BLaER1 treated with 17β-estradiol and CSF1 and Interleukin-3, amounts not matched to agents 10 nM and 100 nM (cell line): ENCODE measurements at regions not wholly inside any gene's neighbourhood (a gene's known extent, or its start where the extent isn't known, plus 50 kb on each side); places are given as distances from the start of the nearest gene placed in this dataset.
"Not testable (repeated sequence)": the region's sequence is repeated elsewhere in the genome, so short reads cannot be mapped to it uniquely, and the experiment has no call there.

Experiments
- H3K27ac ChIP-seq, 11 experiments: shearing (Covaris generic); formaldehyde crosslinking; 2 replicates each; pipeline ENCODE4 v1.8.1; 2022
- H3K27me3 ChIP-seq, 11 experiments: shearing (Covaris generic); formaldehyde crosslinking; 2 replicates each; pipeline ENCODE4 v1.8.1; 2022
- H3K36me3 ChIP-seq, 11 experiments: shearing (Covaris generic); formaldehyde crosslinking; 2 replicates each; pipeline ENCODE4 v1.8.1; 2022
- H3K4me1 ChIP-seq, 10 experiments: shearing (Covaris generic); formaldehyde crosslinking; 2 replicates each; pipeline ENCODE4 v1.8.1; 2022
- H3K4me2 ChIP-seq, 11 experiments: shearing (Covaris generic); formaldehyde crosslinking; 2 replicates each; pipeline ENCODE4 v1.8.1; 2022
- H3K4me3 ChIP-seq, 10 experiments: shearing (Covaris generic); formaldehyde crosslinking; 2 replicates each; pipeline ENCODE4 v1.8.1; 2022
- H3K9ac ChIP-seq, 11 experiments: shearing (Covaris generic); formaldehyde crosslinking; 2 replicates each; pipeline ENCODE4 v1.8.1; 2022
- H3K9me3 ChIP-seq, 11 experiments: shearing (Covaris generic); formaldehyde crosslinking; replicated peaks in 1 of 11; 2 replicates each; pipeline ENCODE4 v1.8.1; 2022
- H4K20me1 ChIP-seq, 11 experiments: shearing (Covaris generic); formaldehyde crosslinking; 2 replicates each; pipeline ENCODE4 v1.8.1; 2022
- Cebpa-rat ChIP-seq, 11 experiments: shearing (Covaris generic); IDR thresholded peaks; 2 replicates each; pipeline ENCODE4 v1.8.1; 2022

- no peak for TF ChIP-seq Cebpa-rat (IDR thresholded peaks at IDR 0.05)
- H3K9ac ChIP-seq, result no peak overlapping the region
- H3K36me3 ChIP-seq, result no peaks in the 10 kb centered on the region
- no peaks in the 10 kb centered on the region for H4K20me1 ChIP-seq
- no peaks in the 10 kb centered on the region for H3K27me3 ChIP-seq
- no peak overlapping the region for H3K4me3 ChIP-seq
- H3K4me2 ChIP-seq, result no peak overlapping the region
- no peak overlapping the region for H3K27ac ChIP-seq
- peaks cover 9 to 33% (median 12%) of the 10 kb centered on the region in 11 experiments for H3K9me3 ChIP-seq
- H3K4me1 ChIP-seq, result peaks cover 0 to 10% (median 4%) of the 10 kb centered on the region in 10 experiments; a peak in 5 of 20 replicates
Measured at GRCh38 chr4:188663369-188663768, 524.1 kb downstream of the TRIML1 start.

GRCh38 chr4:188665491-188666457 is 526.5 kb downstream of the TRIML1 start:
- TF ChIP-seq Cebpa-rat (IDR thresholded peaks at IDR 0.05), result no peak
- Histone ChIP-seq H3K9me3 (peaks cover 0 to 17% (median 0%) of the 10 kb centered on the region in 11 experiments; a peak in 5 of 22 replicates), H3K9ac (no peak overlapping the region), H3K36me3 (no peaks in the 10 kb centered on the region), H3K27me3 (no peaks in the 10 kb centered on the region), H3K4me2 (no peak overlapping the region), H3K27ac (no peak overlapping the region), H4K20me1 (no peaks in the 10 kb centered on the region), H3K4me3 (no peak overlapping the region), H3K4me1 (peaks cover 0 to 8% (median 3%) of the 10 kb centered on the region in 10 experiments; a peak in 5 of 20 replicates)

DNA sequence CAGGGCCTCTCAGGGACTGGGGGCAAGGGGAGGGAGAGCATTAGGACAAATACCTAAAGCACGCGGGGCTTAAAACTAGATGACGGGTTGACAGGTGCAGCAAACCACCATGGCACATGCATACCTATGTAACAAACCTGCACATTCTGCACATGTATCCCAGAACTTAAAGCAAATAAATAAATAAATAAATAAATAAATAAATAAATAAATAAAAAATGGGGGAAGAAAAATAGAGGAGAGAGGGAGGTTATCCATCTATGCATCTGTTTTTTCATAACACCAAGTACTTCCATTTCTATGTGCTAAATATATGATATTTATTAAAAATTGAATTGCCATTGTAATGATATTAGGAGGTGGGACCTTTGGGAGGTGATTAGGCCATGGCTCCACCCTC is 539.5 kb downstream of the TRIML1 start:
- not testable (repeated sequence) for H3K4me1 ChIP-seq

GRCh38 chr4:188680004-188680666 is 540.9 kb downstream of the TRIML1 start:
- TF ChIP-seq Cebpa-rat (IDR thresholded peaks at IDR 0.05), result no peak
- H3K27ac ChIP-seq, result no peak overlapping the region
- H4K20me1 ChIP-seq, result no peaks in the 10 kb centered on the region
- H3K27me3 ChIP-seq, result no peaks in the 10 kb centered on the region
- H3K4me2 ChIP-seq, result no peak overlapping the region
- H3K4me1 ChIP-seq, result no peaks in the 10 kb centered on the region
- H3K9me3 ChIP-seq, result no peaks in the 10 kb centered on the region; a peak in 1 of 22 replicates
- H3K36me3 ChIP-seq, result no peaks in the 10 kb centered on the region
- H3K9ac ChIP-seq, result no peak overlapping the region
- no peak overlapping the region for H3K4me3 ChIP-seq

More for the DNA sequence above, 539.5 kb downstream of the TRIML1 start:
- not testable (repeated sequence) for H3K27me3 ChIP-seq, H4K20me1 ChIP-seq, H3K4me3 ChIP-seq, H3K27ac ChIP-seq, H3K4me2 ChIP-seq, H3K9me3 ChIP-seq, H3K9ac ChIP-seq, H3K36me3 ChIP-seq

DNA sequence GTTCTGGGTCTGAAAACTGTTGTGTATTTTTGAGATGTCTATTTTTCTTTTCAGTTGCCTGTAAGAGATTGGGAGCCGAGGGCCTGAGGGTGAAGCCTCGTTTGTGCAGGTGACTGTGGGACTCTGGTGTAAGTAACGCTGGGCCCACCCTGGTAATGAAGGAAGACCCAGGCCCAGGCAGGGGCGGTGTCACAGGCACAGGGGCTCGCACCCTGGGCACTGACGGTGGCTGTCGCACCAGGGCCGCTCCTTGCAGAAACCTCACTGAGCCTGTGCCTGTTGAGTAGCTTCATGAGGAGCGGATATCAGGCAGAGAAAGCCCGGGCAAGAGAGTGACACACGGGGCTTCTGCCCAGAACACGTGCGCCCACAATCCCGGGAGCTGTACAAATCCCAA is 541.4 kb downstream of the TRIML1 start:
- no peak overlapping the region for H3K4me3 ChIP-seq

DNA sequence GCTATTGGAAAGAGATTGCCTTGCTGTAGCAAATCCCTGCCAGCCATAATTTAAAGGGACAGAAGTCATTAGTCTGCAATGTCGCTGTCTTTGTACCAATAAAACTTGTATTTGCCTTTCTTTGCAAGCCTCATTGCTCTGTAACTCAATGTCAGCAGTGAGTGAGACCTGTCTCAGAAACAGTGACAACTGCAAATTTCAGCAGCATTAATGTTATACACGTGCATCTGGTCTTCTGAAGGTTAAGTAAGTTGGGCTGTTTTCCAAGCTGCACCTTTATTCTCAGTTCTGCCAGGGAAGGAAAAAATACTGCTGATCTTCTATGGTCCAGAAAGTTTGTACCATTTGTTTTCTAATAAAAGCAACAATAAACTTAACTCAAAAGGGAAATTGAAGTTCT is 543.1 kb downstream of the TRIML1 start:
- Histone ChIP-seq H3K36me3 (no peaks in the 10 kb centered on the region), H3K4me3 (no peak overlapping the region), H4K20me1 (no peaks in the 10 kb centered on the region), H3K27ac (no peak overlapping the region), H3K9ac (no peak overlapping the region), H3K9me3 (no peaks in the 10 kb centered on the region; a peak in 1 of 22 replicates), H3K4me1 (no peaks in the 10 kb centered on the region), H3K4me2 (no peak overlapping the region), H3K27me3 (no peaks in the 10 kb centered on the region)
- no peak for TF ChIP-seq Cebpa-rat (IDR thresholded peaks at IDR 0.05)

More for the DNA sequence above, 541.4 kb downstream of the TRIML1 start:
- no peak overlapping the region for H3K27ac ChIP-seq
- H4K20me1 ChIP-seq, result no peaks in the 10 kb centered on the region
- H3K4me2 ChIP-seq, result no peak overlapping the region
- no peaks in the 10 kb centered on the region for H3K36me3 ChIP-seq
- H3K9me3 ChIP-seq, result no peaks in the 10 kb centered on the region; a peak in 1 of 22 replicates
- H3K27me3 ChIP-seq, result no peaks in the 10 kb centered on the region
- H3K9ac ChIP-seq, result no peak overlapping the region
- TF ChIP-seq Cebpa-rat (IDR thresholded peaks at IDR 0.05), result no peak
- H3K4me1 ChIP-seq, result no peaks in the 10 kb centered on the region

- no peak overlapping the region for H3K27ac ChIP-seq
- H3K36me3 ChIP-seq, result no peaks in the 10 kb centered on the region
- H3K4me3 ChIP-seq, result no peak overlapping the region
- H3K4me1 ChIP-seq, result no peaks in the 10 kb centered on the region
- TF ChIP-seq Cebpa-rat (IDR thresholded peaks at IDR 0.05), result no peak
- H3K9ac ChIP-seq, result no peak overlapping the region
- no peaks in the 10 kb centered on the region for H3K27me3 ChIP-seq
- H3K4me2 ChIP-seq, result no peak overlapping the region
- H4K20me1 ChIP-seq, result no peaks in the 10 kb centered on the region
- no peaks in the 10 kb centered on the region; a peak in 1 of 22 replicates for H3K9me3 ChIP-seq
Measured at GRCh38 chr4:188683571-188683970, 544.3 kb downstream of the TRIML1 start.

DNA sequence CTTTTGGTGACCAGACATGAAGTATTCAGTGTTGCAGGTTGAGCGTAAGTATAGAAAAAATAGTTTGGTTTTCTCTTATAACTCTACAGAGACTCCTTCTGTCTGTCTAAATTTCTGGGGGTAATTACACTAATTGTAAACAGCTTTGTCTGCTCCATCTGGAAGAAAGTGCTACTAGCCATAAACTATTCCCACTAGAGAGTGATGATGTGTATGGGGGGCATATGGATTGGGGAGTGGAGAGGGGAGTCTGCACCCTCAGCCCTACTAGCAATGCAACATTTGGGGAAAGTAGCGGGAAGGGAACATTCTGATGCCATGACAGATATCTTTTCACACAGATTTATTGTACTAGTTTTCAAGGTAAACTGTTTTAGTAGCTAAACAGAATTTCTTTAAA is 549.7 kb downstream of the TRIML1 start:
- Histone ChIP-seq H3K27me3 (no peaks in the 10 kb centered on the region), H3K9ac (no peak overlapping the region), H3K36me3 (no peaks in the 10 kb centered on the region), H3K4me2 (no peak overlapping the region), H3K4me1 (peaks cover 0 to 7% (median 0%) of the 10 kb centered on the region in 10 experiments; a peak in 3 of 20 replicates), H3K27ac (no peak overlapping the region), H4K20me1 (no peaks in the 10 kb centered on the region), H3K4me3 (no peak overlapping the region), H3K9me3 (no peaks in the 10 kb centered on the region; a peak in 1 of 22 replicates)
- TF ChIP-seq Cebpa-rat (IDR thresholded peaks at IDR 0.05), result no peak

GRCh38 chr4:188691811-188692210 is 552.6 kb downstream of the TRIML1 start:
- Histone ChIP-seq H3K4me1 (peaks cover 0 to 7% (median 0%) of the 10 kb centered on the region in 10 experiments; a peak in 3 of 20 replicates), H4K20me1 (no peaks in the 10 kb centered on the region), H3K27me3 (no peaks in the 10 kb centered on the region), H3K4me3 (no peak overlapping the region), H3K9ac (no peak overlapping the region), H3K4me2 (peak overlapping the region in 1 of 11 experiments; percentile 13; a peak in 1 of 22 replicates), H3K27ac (no peak overlapping the region), H3K36me3 (no peaks in the 10 kb centered on the region), H3K9me3 (no peaks in the 10 kb centered on the region)
- TF ChIP-seq Cebpa-rat (IDR thresholded peaks at IDR 0.05), result no peak
